ENCODE measurements at regions not wholly inside any gene's neighbourhood (a gene's known extent, or its start where the extent isn't known, plus 50 kb on each side); places are given as distances from the start of the nearest gene placed in this dataset.

GRCh38 chr5:68086439-68086838 lies 129.1 kb upstream of the PIK3R1 start:
- TF ChIP-seq, protein P1, sequence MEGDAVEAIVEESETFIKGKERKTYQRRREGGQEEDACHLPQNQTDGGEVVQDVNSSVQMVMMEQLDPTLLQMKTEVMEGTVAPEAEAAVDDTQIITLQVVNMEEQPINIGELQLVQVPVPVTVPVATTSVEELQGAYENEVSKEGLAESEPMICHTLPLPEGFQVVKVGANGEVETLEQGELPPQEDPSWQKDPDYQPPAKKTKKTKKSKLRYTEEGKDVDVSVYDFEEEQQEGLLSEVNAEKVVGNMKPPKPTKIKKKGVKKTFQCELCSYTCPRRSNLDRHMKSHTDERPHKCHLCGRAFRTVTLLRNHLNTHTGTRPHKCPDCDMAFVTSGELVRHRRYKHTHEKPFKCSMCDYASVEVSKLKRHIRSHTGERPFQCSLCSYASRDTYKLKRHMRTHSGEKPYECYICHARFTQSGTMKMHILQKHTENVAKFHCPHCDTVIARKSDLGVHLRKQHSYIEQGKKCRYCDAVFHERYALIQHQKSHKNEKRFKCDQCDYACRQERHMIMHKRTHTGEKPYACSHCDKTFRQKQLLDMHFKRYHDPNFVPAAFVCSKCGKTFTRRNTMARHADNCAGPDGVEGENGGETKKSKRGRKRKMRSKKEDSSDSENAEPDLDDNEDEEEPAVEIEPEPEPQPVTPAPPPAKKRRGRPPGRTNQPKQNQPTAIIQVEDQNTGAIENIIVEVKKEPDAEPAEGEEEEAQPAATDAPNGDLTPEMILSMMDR (IDR thresholded peaks at IDR 0.05; ENCODE audit: low read depth, low read length, poor library complexity, severe bottlenecking) = no peak
- no peak for TF ChIP-seq EZH2phosphoT487 (IDR thresholded peaks at IDR 0.05; ENCODE audit: borderline replicate concordance, low read length)

Measured in DOHH2 (cell line).